ENCODE measurements at regions not wholly inside any gene's neighbourhood (a gene's known extent, or its start where the extent isn't known, plus 50 kb on each side); places are given as distances from the start of the nearest gene placed in this dataset.

GRCh38 chr12:124726596-124727263 lies 136.9 kb downstream of the SCARB1 start:
- Histone ChIP-seq H3K4me3 (ENCODE audit: low read depth, low read length) (no peak overlapping the region), H3K27ac (no peak overlapping the region), H3K27me3 (ENCODE audit: insufficient read depth, low read depth, severe bottlenecking) (no peaks in the 10 kb centered on the region), H3K9me3 (ENCODE audit: severe bottlenecking) (peaks cover 6% of the 10 kb centered on the region), H3K36me3 (no peaks in the 10 kb centered on the region)
- no peak for TF ChIP-seq CTCF (IDR thresholded peaks at IDR 0.05; ENCODE audit: low read depth, low read length)
- no peak for DNase-seq

GRCh38 chr12:124725597-124726237 lies 137.9 kb downstream of the SCARB1 start:
- Histone ChIP-seq H3K36me3 (no peaks in the 10 kb centered on the region), H3K27me3 (ENCODE audit: insufficient read depth, low read depth, severe bottlenecking) (no peaks in the 10 kb centered on the region), H3K4me3 (ENCODE audit: low read depth, low read length) (no peak overlapping the region), H3K9me3 (ENCODE audit: severe bottlenecking) (peaks cover 9% of the 10 kb centered on the region), H3K27ac (no peak overlapping the region)
- DNase-seq: no peak
- no peak for TF ChIP-seq CTCF (IDR thresholded peaks at IDR 0.05; ENCODE audit: low read depth, low read length)

GRCh38 chr12:124725099-124725498 lies 138.6 kb downstream of the SCARB1 start:
- TF ChIP-seq CTCF (IDR thresholded peaks at IDR 0.05; ENCODE audit: low read depth, low read length): no peak
- Histone ChIP-seq H3K36me3 (no peaks in the 10 kb centered on the region), H3K27ac (no peak overlapping the region), H3K27me3 (ENCODE audit: insufficient read depth, low read depth, severe bottlenecking) (no peaks in the 10 kb centered on the region), H3K9me3 (ENCODE audit: severe bottlenecking) (peaks cover 9% of the 10 kb centered on the region), H3K4me3 (ENCODE audit: low read depth, low read length) (no peak overlapping the region)
- no peak for DNase-seq

- no peak for DNase-seq
- TF ChIP-seq CTCF (IDR thresholded peaks at IDR 0.05; ENCODE audit: low read depth, low read length): no peak
- no peaks in the 10 kb centered on the region for H3K27me3 ChIP-seq (ENCODE audit: insufficient read depth, low read depth, severe bottlenecking)
- H3K36me3 ChIP-seq: no peaks in the 10 kb centered on the region
- no peak overlapping the region for H3K27ac ChIP-seq
- H3K9me3 ChIP-seq (ENCODE audit: severe bottlenecking): peaks cover 9% of the 10 kb centered on the region
- H3K4me3 ChIP-seq (ENCODE audit: low read depth, low read length): no peak overlapping the region
Observed at GRCh38 chr12:124722878-124723277, 140.8 kb downstream of the SCARB1 start.

GRCh38 chr12:124721501-124722162 lies 142.0 kb downstream of the SCARB1 start:
- H3K9me3 ChIP-seq (ENCODE audit: severe bottlenecking): peaks cover 9% of the 10 kb centered on the region

More at GRCh38 chr12:124721501-124722162, 142.0 kb downstream of the SCARB1 start:
- no peaks in the 10 kb centered on the region for H3K36me3 ChIP-seq
- no peaks in the 10 kb centered on the region for H3K27me3 ChIP-seq (ENCODE audit: insufficient read depth, low read depth, severe bottlenecking)
- H3K27ac ChIP-seq: peak overlapping the region; percentile 94
- TF ChIP-seq CTCF (IDR thresholded peaks at IDR 0.05; ENCODE audit: low read depth, low read length): no peak
- no peak for DNase-seq
- no peak overlapping the region for H3K4me3 ChIP-seq (ENCODE audit: low read depth, low read length)

All from WERI-Rb-1 (cell line).